ENCODE measurements at regions not wholly inside any gene's neighbourhood (a gene's known extent, or its start where the extent isn't known, plus 50 kb on each side); places are given as distances from the start of the nearest gene placed in this dataset.

- no peak for DNase-seq (ENCODE audit: low read depth in 4 of 4, low spot score in 3 of 4)
Observed at GRCh38 chr13:70923863-70924752, 815.9 kb upstream of the KLHL1 start.

GRCh38 chr13:70911286-70911685, 803.0 kb upstream of the KLHL1 start:
- DNase-seq (ENCODE audit: low read depth in 4 of 4, low spot score in 3 of 4), result no peak

GRCh38 chr13:70908795-70909194, 800.5 kb upstream of the KLHL1 start:
- DNase-seq (ENCODE audit: low read depth in 4 of 4, low spot score in 3 of 4), result no peak

GRCh38 chr13:70905035-70905434, 796.8 kb upstream of the KLHL1 start:
- no peak for DNase-seq (ENCODE audit: low read depth in 4 of 4, low spot score in 3 of 4)

GRCh38 chr13:70896136-70896535, 787.9 kb upstream of the KLHL1 start:
- DNase-seq (ENCODE audit: low read depth in 4 of 4, low spot score in 3 of 4), result no peak

GRCh38 chr13:70895599-70895998, 787.3 kb upstream of the KLHL1 start:
- no peak for DNase-seq (ENCODE audit: low read depth in 4 of 4, low spot score in 3 of 4)

GRCh38 chr13:70894258-70894657, 786.0 kb upstream of the KLHL1 start:
- DNase-seq (ENCODE audit: low read depth in 4 of 4, low spot score in 3 of 4), result no peak

GRCh38 chr13:70893832-70894231, 785.6 kb upstream of the KLHL1 start:
- DNase-seq (ENCODE audit: low read depth in 4 of 4, low spot score in 3 of 4), result no peak

GRCh38 chr13:70890289-70890688, 782.0 kb upstream of the KLHL1 start:
- DNase-seq (ENCODE audit: low read depth in 4 of 4, low spot score in 3 of 4), result no peak

GRCh38 chr13:70889163-70889562, 780.9 kb upstream of the KLHL1 start:
- no peak for DNase-seq (ENCODE audit: low read depth in 4 of 4, low spot score in 3 of 4)

- no peak for DNase-seq (ENCODE audit: low read depth in 4 of 4, low spot score in 3 of 4)
Observed at GRCh38 chr13:70884196-70884595, 775.9 kb upstream of the KLHL1 start.

- DNase-seq (ENCODE audit: low read depth in 4 of 4, low spot score in 3 of 4), result no peak
Observed at GRCh38 chr13:70874636-70875035, 766.4 kb upstream of the KLHL1 start.

GRCh38 chr13:70864731-70865130, 756.5 kb upstream of the KLHL1 start:
- no peak for DNase-seq (ENCODE audit: low read depth in 4 of 4, low spot score in 3 of 4)

- DNase-seq (ENCODE audit: low read depth in 4 of 4, low spot score in 3 of 4), result no peak
Observed at GRCh38 chr13:70856711-70857110, 748.5 kb upstream of the KLHL1 start.

GRCh38 chr13:70856025-70856424, 747.8 kb upstream of the KLHL1 start:
- DNase-seq (ENCODE audit: low read depth in 4 of 4, low spot score in 3 of 4), result no peak

- DNase-seq (ENCODE audit: low read depth in 4 of 4, low spot score in 3 of 4), result no peak
Observed at GRCh38 chr13:70849222-70849621, 741.0 kb upstream of the KLHL1 start.

- no peak for DNase-seq (ENCODE audit: low read depth in 4 of 4, low spot score in 3 of 4)
Observed at GRCh38 chr13:70844391-70845108, 736.3 kb upstream of the KLHL1 start.

- no peak for DNase-seq (ENCODE audit: low read depth in 4 of 4, low spot score in 3 of 4)
Observed at GRCh38 chr13:70842062-70842644, 733.9 kb upstream of the KLHL1 start.

- DNase-seq (ENCODE audit: low read depth in 4 of 4, low spot score in 3 of 4), result no peak
Observed at GRCh38 chr13:70841240-70842061, 733.2 kb upstream of the KLHL1 start.

- DNase-seq (ENCODE audit: low read depth in 4 of 4, low spot score in 3 of 4), result no peak
Observed at GRCh38 chr13:70835371-70835770, 727.1 kb upstream of the KLHL1 start.

- no peak for DNase-seq (ENCODE audit: low read depth in 4 of 4, low spot score in 3 of 4)
Observed at GRCh38 chr13:70829748-70830147, 721.5 kb upstream of the KLHL1 start.

Measured in right renal pelvis (tissue), 4 donors.